CD4-positive, CD25-positive, alpha-beta regulatory T cell (primary cell): ENCODE measurements at regions not wholly inside any gene's neighbourhood (a gene's known extent, or its start where the extent isn't known, plus 50 kb on each side); places are given as distances from the start of the nearest gene placed in this dataset.

Experiments used
- ATAC-seq, 2 donors: fragments of 150-1000 bp; cut with Tn5 transposase; one replicate each; pipeline ENCODE4 v1.10.0; 2021; ENCODE audit warnings: low read depth in 2 of 2, moderate number of reproducible peaks in 2 of 2, moderate library complexity in 1 of 2
- DNase-seq, 3 donors: peaks; one replicate each; pipeline versions ENCODE4 v3.0.0 to v3.0.0-alpha.2; 2012 to 2022; ENCODE audit warnings: mixed read lengths in 1 of 3
- H3K27ac ChIP-seq: one replicate; pipeline ENCODE4 v1.7.0; 2013; ENCODE audit warnings: mild to moderate bottlenecking, low read length; ENCODE audit not compliant: insufficient read depth, poor library complexity, severe bottlenecking
- H3K27me3 ChIP-seq: one replicate; pipeline ENCODE4 v1.7.0; 2013; ENCODE audit warnings: low read length; ENCODE audit not compliant: control insufficient read depth, insufficient read depth
- H3K36me3 ChIP-seq: one replicate; pipeline ENCODE4 v1.7.0; 2013; ENCODE audit warnings: mild to moderate bottlenecking, low read length, moderate library complexity; ENCODE audit not compliant: control insufficient read depth, insufficient read depth
- H3K4me1 ChIP-seq: 2 replicates; pipeline ENCODE4 v1.7.0; 2013; ENCODE audit warnings: mild to moderate bottlenecking, low read length; ENCODE audit not compliant: insufficient read depth, control insufficient read depth, poor library complexity, severe bottlenecking
- H3K4me3 ChIP-seq: one replicate; pipeline ENCODE4 v1.7.0; 2013; ENCODE audit warnings: low read depth, mild to moderate bottlenecking, low read length, moderate library complexity
- H3K9me3 ChIP-seq, 2 experiments: 1 replicate in 1 of 2; 2 replicates in 1 of 2; pipeline ENCODE4 v1.7.0; 2013; ENCODE audit warnings: low read length in 2 of 2, mild to moderate bottlenecking in 1 of 2, moderate library complexity in 1 of 2; ENCODE audit not compliant: control insufficient read depth in 2 of 2
- H3K27ac Mint-ChIP-seq, 3 donors: one replicate each; pipeline ENCODE4 v1.8.0; 2020 to 2022; ENCODE audit warnings: mild to moderate bottlenecking in 3 of 3, mixed read lengths in 3 of 3, moderate library complexity in 2 of 3
- H3K27me3 Mint-ChIP-seq: one replicate; pipeline ENCODE4 v1.8.0; 2022; ENCODE audit warnings: mild to moderate bottlenecking, mixed read lengths
- H3K36me3 Mint-ChIP-seq: one replicate; pipeline ENCODE4 v1.8.0; 2020; ENCODE audit warnings: mixed read lengths
- H3K4me1 Mint-ChIP-seq, 4 donors: one replicate each; pipeline ENCODE4 v1.8.0; 2020 to 2022; ENCODE audit warnings: mixed read lengths in 4 of 4, mild to moderate bottlenecking in 1 of 4
- H3K4me3 Mint-ChIP-seq, 4 donors: one replicate each; pipeline ENCODE4 v1.8.0; 2020 to 2022; ENCODE audit warnings: mild to moderate bottlenecking in 4 of 4, mixed read lengths in 4 of 4, moderate library complexity in 3 of 4
- H3K9me3 Mint-ChIP-seq, 7 donors: one replicate each; pipeline ENCODE4 v1.8.0; 2020 to 2022; ENCODE audit warnings: mixed read lengths in 7 of 7, mild to moderate bottlenecking in 3 of 7, moderate library complexity in 2 of 7

DNA sequence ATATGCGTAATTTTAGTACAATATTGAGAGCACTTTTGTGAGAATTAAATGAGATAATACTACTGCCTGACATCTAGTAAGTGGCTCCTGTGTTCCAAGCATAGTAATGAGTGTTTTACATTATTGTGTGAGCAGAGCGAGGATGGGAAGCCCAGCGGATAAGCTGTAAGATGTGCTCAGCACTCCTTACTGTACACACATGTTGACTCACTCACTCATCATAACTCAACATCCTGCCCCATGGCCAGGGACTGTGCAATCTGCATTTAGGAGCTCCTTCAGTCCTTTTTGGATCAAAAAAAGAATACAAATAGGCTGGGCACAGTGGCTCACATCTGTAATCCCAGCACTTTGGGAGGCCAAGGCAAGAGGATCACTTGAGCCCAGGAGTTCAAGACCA, 72.9 kb upstream of the NEBL start:
- Mint-ChIP-seq H3K27me3 (no peaks in the 10 kb centered on the region), H3K4me3 (no peak overlapping the region), H3K27ac (no peak overlapping the region), H3K4me1 (peaks cover 0 to 5% (median 0%) of the 10 kb centered on the region in 4 donors), H3K9me3 (peaks cover 0 to 4% (median 0%) of the 10 kb centered on the region in 7 donors), H3K36me3 (no peaks in the 10 kb centered on the region)
- H3K36me3 ChIP-seq, result no peaks in the 10 kb centered on the region
- ATAC-seq (no peak), DNase-seq (no peak)
- H3K9me3 ChIP-seq, result no peaks in the 10 kb centered on the region
- H3K4me1 ChIP-seq, result no peaks in the 10 kb centered on the region
- no peaks in the 10 kb centered on the region for H3K27me3 ChIP-seq
- H3K4me3 ChIP-seq, result no peak overlapping the region
- no peak overlapping the region for H3K27ac ChIP-seq

DNA sequence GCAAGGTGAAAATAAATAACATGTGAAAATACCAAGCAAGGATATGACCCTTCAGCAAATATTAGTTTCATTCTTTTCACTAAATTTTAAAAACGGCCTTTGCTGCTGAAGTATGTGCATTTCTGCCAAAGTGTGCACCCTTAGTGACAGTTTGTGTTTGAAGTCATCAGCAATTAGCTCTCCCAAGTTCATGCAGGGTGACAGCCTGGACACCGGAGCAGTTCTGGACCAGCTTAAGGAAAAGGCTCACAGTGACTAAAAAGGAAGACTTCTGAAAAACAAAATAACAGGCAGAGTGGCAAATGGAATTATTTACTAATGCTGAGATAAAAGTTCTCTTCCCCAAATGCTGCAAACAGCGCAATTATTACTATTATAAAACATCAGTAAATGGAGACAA, 69.3 kb upstream of the NEBL start:
- H3K9me3 Mint-ChIP-seq, result peaks cover 0 to 4% (median 0%) of the 10 kb centered on the region in 7 donors
- Histone ChIP-seq H3K27ac (no peak overlapping the region), H3K4me1 (no peaks in the 10 kb centered on the region), H3K36me3 (no peaks in the 10 kb centered on the region), H3K4me3 (no peak overlapping the region), H3K27me3 (no peaks in the 10 kb centered on the region), H3K9me3 (no peaks in the 10 kb centered on the region)
- no peak overlapping the region for H3K4me3 Mint-ChIP-seq
- ATAC-seq, result no peak
- H3K27ac Mint-ChIP-seq, result no peak overlapping the region
- H3K36me3 Mint-ChIP-seq, result no peaks in the 10 kb centered on the region
- no peak for DNase-seq
- peaks cover 0 to 5% (median 0%) of the 10 kb centered on the region in 4 donors for H3K4me1 Mint-ChIP-seq
- H3K27me3 Mint-ChIP-seq, result no peaks in the 10 kb centered on the region

DNA sequence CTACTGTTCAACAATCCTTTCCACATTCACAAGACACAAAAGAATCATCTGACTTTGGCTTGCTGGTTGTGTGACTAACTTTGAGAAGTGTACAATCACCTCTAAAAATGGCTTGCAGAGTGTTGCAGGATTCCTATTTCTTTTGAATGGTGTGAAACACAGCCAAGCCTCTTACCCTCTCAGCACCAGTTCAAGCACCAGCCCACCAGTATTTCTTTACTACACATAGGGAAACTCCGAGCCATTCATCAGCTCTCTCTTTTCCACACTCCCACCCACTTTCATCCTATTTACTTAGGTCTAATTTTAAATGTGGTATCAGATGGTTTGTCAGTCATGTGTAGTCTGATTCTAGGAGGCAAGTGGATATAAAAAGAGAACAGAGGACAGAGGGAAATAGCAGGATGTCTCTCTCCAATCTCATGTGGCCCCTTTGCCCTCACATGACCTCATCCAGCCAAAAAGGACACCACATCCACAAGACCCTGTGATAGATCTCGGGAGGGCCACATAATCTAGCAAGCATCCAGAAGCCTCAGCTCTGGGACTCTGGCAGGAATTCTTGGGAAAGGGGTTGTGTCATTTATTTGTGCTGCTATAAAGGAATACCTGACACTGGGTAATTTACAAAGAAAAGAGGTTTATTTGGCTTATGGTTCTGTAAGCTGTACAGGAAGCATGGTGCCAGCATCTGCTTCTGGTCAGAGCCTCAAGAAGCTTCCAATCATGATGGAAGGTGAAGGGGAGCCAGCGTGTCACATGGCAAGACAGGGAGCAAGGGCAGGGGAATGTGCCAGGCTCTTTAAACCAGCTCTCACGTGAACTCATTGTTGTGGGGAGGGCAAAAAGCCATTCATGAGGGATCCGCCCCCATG, 66.8 kb upstream of the NEBL start:
- peaks cover 0 to 4% (median 0%) of the 10 kb centered on the region in 7 donors for H3K9me3 Mint-ChIP-seq

DNA sequence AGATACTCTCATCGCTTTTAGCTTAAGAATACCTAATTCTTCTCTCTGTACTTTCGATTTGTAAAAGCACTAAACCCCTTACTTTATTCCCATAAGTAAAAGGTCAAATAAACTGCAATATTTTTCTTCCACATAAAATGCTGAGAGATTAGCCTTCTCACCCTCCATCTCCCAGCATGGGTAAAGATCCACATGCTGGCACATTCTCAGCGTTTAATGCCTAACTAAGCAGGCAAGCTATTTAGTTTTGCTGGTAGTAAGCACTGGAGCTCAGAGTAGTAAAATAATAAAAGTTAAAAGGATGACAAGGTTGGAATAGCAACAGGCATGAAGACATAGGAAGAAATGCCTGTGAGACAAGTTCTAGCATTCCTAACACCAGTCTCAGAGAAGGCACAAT, 65.9 kb upstream of the NEBL start:
- Mint-ChIP-seq H3K27ac (no peak overlapping the region), H3K4me3 (no peak overlapping the region), H3K36me3 (no peaks in the 10 kb centered on the region), H3K9me3 (peaks cover 0 to 4% (median 0%) of the 10 kb centered on the region in 7 donors), H3K4me1 (no peaks in the 10 kb centered on the region), H3K27me3 (no peaks in the 10 kb centered on the region)
- no peak overlapping the region for H3K27ac ChIP-seq
- no peaks in the 10 kb centered on the region for H3K9me3 ChIP-seq
- H3K4me1 ChIP-seq, result no peaks in the 10 kb centered on the region
- no peaks in the 10 kb centered on the region for H3K36me3 ChIP-seq
- ATAC-seq (no peak), DNase-seq (no peak)
- no peaks in the 10 kb centered on the region for H3K27me3 ChIP-seq
- H3K4me3 ChIP-seq, result no peak overlapping the region

More for the DNA sequence above, 66.8 kb upstream of the NEBL start:
- Histone ChIP-seq H3K27me3 (no peaks in the 10 kb centered on the region), H3K27ac (no peak overlapping the region), H3K4me1 (no peaks in the 10 kb centered on the region), H3K36me3 (no peaks in the 10 kb centered on the region), H3K4me3 (no peak overlapping the region), H3K9me3 (no peaks in the 10 kb centered on the region)
- DNase-seq (no peak), ATAC-seq (no peak)
- no peak overlapping the region for H3K27ac Mint-ChIP-seq
- no peak overlapping the region for H3K4me3 Mint-ChIP-seq
- no peaks in the 10 kb centered on the region for H3K36me3 Mint-ChIP-seq
- peaks cover 0 to 4% (median 0%) of the 10 kb centered on the region in 4 donors for H3K4me1 Mint-ChIP-seq
- H3K27me3 Mint-ChIP-seq, result no peaks in the 10 kb centered on the region

DNA sequence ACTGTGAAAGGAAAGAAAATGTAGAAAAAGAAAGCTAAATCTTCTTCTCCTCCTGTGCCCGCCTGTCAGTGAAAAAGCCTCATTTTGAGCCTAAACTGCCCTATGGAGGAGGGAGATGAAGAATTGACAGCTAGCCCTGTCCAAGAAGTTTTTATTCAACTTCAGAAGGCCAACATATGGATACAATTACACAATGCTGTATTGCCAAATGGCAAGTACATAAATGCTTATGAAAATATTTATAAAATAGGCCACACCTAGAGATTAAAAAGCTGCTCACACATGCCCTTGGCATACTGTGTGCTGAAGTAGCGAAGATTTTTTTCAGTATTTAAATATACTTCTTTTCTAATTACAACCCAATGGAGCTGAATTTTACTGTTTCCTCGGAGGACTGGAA, 65.1 kb upstream of the NEBL start:
- DNase-seq (no peak), ATAC-seq (no peak)
- Histone ChIP-seq H3K27me3 (no peaks in the 10 kb centered on the region), H3K36me3 (no peaks in the 10 kb centered on the region), H3K4me3 (no peak overlapping the region), H3K27ac (no peak overlapping the region), H3K9me3 (no peaks in the 10 kb centered on the region), H3K4me1 (no peaks in the 10 kb centered on the region)
- Mint-ChIP-seq H3K27me3 (no peaks in the 10 kb centered on the region), H3K4me3 (no peak overlapping the region), H3K4me1 (no peaks in the 10 kb centered on the region), H3K9me3 (peaks cover 0 to 4% (median 0%) of the 10 kb centered on the region in 7 donors), H3K36me3 (no peaks in the 10 kb centered on the region), H3K27ac (no peak overlapping the region)

DNA sequence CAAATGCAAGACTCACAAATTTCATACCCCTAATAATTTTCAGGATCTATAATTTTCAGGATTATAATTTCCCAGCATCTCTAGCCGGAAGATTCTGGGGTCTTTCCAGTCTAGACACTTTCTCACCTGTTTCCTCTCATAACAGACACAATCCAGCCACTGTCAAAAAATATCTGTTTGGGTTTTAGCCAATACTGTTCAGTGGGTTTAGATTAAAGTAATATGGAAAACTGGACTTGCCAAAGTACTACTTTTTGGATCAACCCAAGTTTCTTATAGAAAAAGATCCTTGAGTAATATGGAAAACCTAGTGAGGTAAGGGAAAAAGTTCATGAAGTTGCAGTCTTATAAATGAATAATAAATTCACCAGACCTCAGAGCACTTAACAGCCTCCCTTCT, 62.1 kb upstream of the NEBL start:
- H3K27me3 ChIP-seq, result no peaks in the 10 kb centered on the region
- no peak overlapping the region for H3K27ac Mint-ChIP-seq
- no peaks in the 10 kb centered on the region for H3K9me3 ChIP-seq
- no peaks in the 10 kb centered on the region for H3K36me3 Mint-ChIP-seq
- DNase-seq (no peak), ATAC-seq (no peak)
- H3K4me1 ChIP-seq, result no peaks in the 10 kb centered on the region
- no peaks in the 10 kb centered on the region for H3K27me3 Mint-ChIP-seq
- H3K27ac ChIP-seq, result no peak overlapping the region
- no peak overlapping the region for H3K4me3 ChIP-seq
- no peaks in the 10 kb centered on the region for H3K4me1 Mint-ChIP-seq
- H3K36me3 ChIP-seq, result no peaks in the 10 kb centered on the region
- peaks cover 0 to 2% (median 0%) of the 10 kb centered on the region in 7 donors for H3K9me3 Mint-ChIP-seq
- H3K4me3 Mint-ChIP-seq, result no peak overlapping the region

DNA sequence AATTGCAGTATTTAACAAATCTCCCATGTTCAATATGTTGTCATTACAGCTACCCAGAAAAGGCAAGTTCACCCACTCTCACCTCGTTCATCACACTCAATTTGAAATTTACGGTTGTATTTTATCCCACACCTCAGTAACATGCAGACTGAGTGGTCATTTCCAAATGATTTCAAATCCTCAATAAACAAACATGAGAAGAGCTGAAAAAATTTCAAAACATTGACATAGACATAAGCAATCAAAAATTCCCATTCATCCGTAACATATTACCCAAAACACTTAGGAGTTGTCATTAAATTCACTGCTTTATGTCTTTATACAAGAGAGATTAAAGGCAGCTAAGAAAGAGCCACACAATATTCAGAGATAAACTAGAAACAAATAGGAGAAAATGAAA, 61.7 kb upstream of the NEBL start:
- Histone ChIP-seq H3K27ac (no peak overlapping the region), H3K27me3 (no peaks in the 10 kb centered on the region), H3K4me1 (no peaks in the 10 kb centered on the region), H3K36me3 (no peaks in the 10 kb centered on the region), H3K4me3 (no peak overlapping the region), H3K9me3 (no peaks in the 10 kb centered on the region)
- DNase-seq, result no peak
- no peak for ATAC-seq
- no peak overlapping the region for H3K27ac Mint-ChIP-seq
- H3K9me3 Mint-ChIP-seq, result peaks cover 0 to 2% (median 0%) of the 10 kb centered on the region in 7 donors
- no peak overlapping the region for H3K4me3 Mint-ChIP-seq
- no peaks in the 10 kb centered on the region for H3K4me1 Mint-ChIP-seq
- no peaks in the 10 kb centered on the region for H3K27me3 Mint-ChIP-seq
- H3K36me3 Mint-ChIP-seq, result no peaks in the 10 kb centered on the region

DNA sequence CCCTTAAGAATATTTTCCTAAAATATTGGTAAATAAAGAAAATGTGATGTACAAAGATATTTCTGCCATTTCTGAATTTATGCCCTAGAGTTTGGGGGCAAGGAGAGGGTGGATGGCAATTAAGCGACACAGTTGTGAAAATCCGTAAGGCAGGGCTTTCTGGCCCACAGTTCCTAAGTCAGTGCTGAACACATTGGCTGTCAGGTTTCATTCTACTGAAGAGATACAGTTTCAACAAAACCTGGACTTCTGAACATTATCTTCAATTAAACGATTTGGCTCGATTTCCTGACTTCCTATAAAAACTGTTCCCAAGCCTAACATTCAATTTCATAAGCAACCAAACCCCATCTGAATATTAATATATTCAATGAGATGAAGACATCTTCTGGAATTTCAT, 61.1 kb upstream of the NEBL start:
- Mint-ChIP-seq H3K4me1 (no peaks in the 10 kb centered on the region), H3K9me3 (peaks cover 0 to 2% (median 0%) of the 10 kb centered on the region in 7 donors), H3K27ac (no peak overlapping the region), H3K4me3 (no peak overlapping the region), H3K36me3 (no peaks in the 10 kb centered on the region), H3K27me3 (no peaks in the 10 kb centered on the region)
- Histone ChIP-seq H3K9me3 (no peaks in the 10 kb centered on the region), H3K27ac (no peak overlapping the region), H3K4me3 (no peak overlapping the region), H3K27me3 (no peaks in the 10 kb centered on the region), H3K4me1 (no peaks in the 10 kb centered on the region), H3K36me3 (no peaks in the 10 kb centered on the region)
- ATAC-seq (no peak), DNase-seq (no peak)
